Ishikawa (cell line): ENCODE measurements at regions not wholly inside any gene's neighbourhood (a gene's known extent, or its start where the extent isn't known, plus 50 kb on each side); places are given as distances from the start of the nearest gene placed in this dataset.

Experiments
- CEBPB ChIP-seq: IDR thresholded peaks from 2 replicates; pipeline ENCODE4 v1.6.1; 2012
- CREB1 ChIP-seq: IDR thresholded peaks from 2 replicates; pipeline ENCODE4 v1.6.1; 2012; ENCODE audit warnings: low read depth
- EGR1 ChIP-seq: IDR thresholded peaks from 2 replicates; pipeline ENCODE4 v1.6.1; 2012
- EP300 ChIP-seq: IDR thresholded peaks from 2 replicates; pipeline ENCODE4 v1.6.1; 2012; ENCODE audit warnings: borderline replicate concordance
- FOXM1 ChIP-seq: IDR thresholded peaks from 2 replicates; pipeline ENCODE4 v1.6.1; 2012; ENCODE audit warnings: low read depth, borderline replicate concordance
- NFIC ChIP-seq: IDR thresholded peaks from 2 replicates; pipeline ENCODE4 v1.6.1; 2012
- RAD21 ChIP-seq: IDR thresholded peaks from 2 replicates; pipeline ENCODE4 v1.6.1; 2012; ENCODE audit warnings: low read depth
- TAF1 ChIP-seq: IDR thresholded peaks from 2 replicates; pipeline ENCODE4 v1.6.1; 2012; ENCODE audit warnings: low read depth, mild to moderate bottlenecking
- YY1 ChIP-seq: IDR thresholded peaks from 2 replicates; pipeline ENCODE4 v1.6.1; 2012; ENCODE audit warnings: low read depth
- TF ChIP-seq, protein P1 (sequence below): IDR thresholded peaks from 2 replicates; pipeline ENCODE4 v1.6.1; 2012; ENCODE audit warnings: low read depth, mild to moderate bottlenecking
- TF ChIP-seq, protein P2 (sequence below): IDR thresholded peaks from 2 replicates; pipeline ENCODE4 v1.6.1; 2012

DNA sequence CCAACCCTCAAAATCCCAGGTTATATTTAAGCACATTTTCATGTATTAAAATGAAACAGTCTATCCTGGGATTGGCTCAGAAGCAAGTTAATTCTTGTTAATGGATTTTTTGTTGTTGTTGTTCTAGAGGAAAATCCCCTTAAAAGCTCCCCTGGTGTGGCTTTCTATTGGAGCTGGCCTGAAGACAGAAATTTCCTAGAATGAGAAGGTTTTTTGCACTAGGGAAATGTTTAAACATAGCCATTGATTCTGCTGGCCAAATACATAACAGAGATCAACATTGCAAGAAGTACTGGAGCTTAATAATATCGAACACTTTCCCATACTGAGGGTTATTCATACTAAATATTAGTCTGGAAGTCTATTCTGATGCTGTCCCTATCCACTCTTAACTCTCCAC is 148.8 kb upstream of the PCDH18 start:
- TF ChIP-seq RAD21 (no peak), EP300 (no peak), TAF1 (no peak), NFIC (no peak), FOXM1 (no peak), CEBPB (no peak), EGR1 (no peak), YY1 (no peak), CREB1 (no peak)
- TF ChIP-seq, protein P1, sequence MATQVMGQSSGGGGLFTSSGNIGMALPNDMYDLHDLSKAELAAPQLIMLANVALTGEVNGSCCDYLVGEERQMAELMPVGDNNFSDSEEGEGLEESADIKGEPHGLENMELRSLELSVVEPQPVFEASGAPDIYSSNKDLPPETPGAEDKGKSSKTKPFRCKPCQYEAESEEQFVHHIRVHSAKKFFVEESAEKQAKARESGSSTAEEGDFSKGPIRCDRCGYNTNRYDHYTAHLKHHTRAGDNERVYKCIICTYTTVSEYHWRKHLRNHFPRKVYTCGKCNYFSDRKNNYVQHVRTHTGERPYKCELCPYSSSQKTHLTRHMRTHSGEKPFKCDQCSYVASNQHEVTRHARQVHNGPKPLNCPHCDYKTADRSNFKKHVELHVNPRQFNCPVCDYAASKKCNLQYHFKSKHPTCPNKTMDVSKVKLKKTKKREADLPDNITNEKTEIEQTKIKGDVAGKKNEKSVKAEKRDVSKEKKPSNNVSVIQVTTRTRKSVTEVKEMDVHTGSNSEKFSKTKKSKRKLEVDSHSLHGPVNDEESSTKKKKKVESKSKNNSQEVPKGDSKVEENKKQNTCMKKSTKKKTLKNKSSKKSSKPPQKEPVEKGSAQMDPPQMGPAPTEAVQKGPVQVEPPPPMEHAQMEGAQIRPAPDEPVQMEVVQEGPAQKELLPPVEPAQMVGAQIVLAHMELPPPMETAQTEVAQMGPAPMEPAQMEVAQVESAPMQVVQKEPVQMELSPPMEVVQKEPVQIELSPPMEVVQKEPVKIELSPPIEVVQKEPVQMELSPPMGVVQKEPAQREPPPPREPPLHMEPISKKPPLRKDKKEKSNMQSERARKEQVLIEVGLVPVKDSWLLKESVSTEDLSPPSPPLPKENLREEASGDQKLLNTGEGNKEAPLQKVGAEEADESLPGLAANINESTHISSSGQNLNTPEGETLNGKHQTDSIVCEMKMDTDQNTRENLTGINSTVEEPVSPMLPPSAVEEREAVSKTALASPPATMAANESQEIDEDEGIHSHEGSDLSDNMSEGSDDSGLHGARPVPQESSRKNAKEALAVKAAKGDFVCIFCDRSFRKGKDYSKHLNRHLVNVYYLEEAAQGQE = no peak
- TF ChIP-seq, protein P2, sequence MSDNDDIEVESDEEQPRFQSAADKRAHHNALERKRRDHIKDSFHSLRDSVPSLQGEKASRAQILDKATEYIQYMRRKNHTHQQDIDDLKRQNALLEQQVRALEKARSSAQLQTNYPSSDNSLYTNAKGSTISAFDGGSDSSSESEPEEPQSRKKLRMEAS = no peak
